NCI-H2227 (cell line): ENCODE measurements at regions not wholly inside any gene's neighbourhood (a gene's known extent, or its start where the extent isn't known, plus 50 kb on each side); places are given as distances from the start of the nearest gene placed in this dataset.

ENCODE experiments used
- DNase-seq: peaks from one replicate; lab custom pipeline; 2025; ENCODE audit not compliant: unreplicated experiment; lab: John Stamatoyannopoulos, UW

DNA sequence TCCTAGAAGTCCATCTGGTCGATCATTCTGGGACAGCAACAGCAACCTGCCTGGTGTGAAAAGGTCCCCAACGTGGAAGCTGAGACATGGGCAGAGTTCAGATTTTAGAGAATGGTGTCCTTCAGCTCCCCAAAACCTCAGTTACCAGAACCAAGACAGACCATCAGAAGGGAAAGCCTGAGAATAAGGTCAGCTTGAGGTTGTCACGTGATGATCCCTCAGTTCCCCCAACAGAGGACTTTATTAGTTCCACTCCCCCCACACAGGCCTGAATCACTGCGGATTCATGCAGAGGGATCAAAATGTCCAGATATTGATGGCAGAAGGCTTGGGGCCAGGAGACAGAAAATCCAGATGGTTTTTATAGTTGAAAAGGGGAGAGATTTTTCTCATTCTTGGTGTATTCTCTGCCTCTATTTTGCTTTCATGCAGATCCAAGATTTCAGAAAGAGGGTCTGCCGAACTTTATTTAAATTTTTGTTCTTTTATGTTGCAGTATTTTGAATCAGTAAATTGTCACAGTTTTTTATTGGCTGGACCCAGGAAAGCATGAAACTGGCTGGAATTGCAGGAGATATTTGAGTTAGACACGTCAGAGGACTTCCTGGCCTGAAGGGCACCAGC is 139.0 kb upstream of the NTM start:
- no peak for DNase-seq

DNA sequence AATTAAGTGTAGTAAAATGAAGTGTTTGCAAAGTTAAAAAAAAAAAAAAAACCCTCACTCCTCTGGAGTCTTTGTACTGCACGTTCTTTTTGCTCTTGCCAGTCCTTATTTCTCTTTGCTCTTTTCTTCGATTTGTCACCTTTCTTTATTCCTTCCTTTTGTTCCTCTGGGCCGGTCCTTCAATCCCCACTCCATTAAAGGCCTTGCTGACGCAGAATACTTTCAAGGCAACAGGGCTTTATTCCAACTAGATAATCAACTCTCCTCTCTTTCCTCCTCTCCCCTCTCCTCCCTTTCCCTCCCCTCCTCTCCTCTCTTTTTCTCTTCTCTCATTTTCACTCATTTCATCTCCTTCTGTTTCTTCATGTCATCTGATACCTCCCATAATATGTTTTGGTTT is 138.2 kb upstream of the NTM start:
- no peak for DNase-seq

DNA sequence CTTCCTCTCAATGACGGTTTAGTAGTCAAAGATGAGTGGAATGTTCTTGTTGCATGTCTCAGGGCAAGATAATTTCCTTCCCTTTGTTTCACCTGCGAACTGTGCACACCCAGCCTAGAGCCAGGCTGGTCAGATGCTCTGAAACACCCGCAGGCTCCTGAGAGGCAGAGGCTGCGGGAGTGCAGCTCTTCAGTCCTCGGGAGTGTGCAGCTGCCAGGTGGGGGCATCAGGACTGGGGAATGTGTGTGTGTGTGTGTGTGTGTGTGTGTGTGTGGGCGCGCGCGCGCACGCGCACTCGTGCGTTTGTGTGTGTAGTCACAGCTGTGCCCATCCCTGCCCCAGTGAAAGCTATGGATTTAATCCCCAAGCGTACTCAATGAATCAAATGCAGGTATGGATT is 136.2 kb upstream of the NTM start:
- DNase-seq: peak; percentile 52

- peak; percentile 34 for DNase-seq
Observed at GRCh38 chr11:131235328-131236298, 134.8 kb upstream of the NTM start.

DNA sequence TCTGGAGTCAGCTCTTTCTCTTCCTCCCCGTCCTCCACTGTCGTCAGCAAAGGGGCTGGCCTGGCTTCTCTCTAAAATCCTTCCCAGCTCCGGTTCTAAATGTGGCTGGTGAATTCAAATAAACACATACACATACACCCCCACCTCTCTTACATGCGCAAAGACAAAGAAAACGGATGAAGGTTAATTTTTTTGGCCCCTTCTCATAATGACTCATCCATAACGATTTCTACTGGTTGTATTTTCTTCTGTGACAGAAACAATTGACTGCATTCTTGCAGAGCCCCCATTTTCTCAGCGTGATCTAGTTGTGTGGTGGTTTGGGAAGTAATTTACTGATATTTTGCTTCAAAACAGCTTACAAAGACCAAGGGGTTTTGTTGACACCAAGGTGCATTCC is 130.0 kb upstream of the NTM start:
- DNase-seq: no peak

- DNase-seq: peak; percentile 58
Observed at GRCh38 chr11:131242476-131243000, 127.9 kb upstream of the NTM start.

DNA sequence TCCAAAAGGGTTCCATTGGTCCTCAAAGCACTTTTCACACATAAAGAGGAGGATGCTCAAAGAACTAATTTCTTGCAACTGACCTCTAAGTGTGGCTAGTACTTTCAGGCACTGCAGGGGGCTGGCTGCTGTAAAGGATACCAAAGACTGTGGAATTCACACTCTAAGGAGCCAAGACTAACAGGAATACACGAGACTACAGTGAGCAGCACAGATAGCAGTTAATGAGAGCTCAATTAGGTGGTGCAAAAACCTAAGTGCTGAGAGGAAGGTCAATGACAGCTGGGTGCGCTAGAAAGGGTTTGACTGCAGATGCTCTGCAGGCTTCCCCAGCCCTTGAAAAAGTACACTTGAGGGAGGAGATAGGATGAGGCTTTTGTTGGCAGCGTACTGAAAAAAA is 124.3 kb upstream of the NTM start:
- DNase-seq: peak; percentile 72

DNA sequence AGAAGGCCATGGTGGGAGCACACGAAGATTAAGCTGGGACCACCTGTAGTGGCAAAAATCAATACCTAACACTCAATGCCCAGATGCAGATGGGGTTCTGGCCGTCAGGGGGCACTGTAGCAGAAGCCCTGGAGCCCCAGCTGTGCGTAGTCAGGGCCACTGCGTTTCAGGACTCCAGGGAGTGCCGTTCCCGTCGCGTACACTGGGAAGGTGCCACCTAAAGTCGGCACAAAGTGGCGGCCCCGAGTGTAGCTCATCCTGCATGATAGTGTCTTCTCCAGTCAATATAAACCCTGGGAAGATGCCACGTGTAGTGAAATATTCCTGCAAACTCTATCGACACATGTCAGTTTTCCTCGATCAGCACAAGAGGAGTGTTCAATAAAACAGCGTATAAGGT is 123.8 kb upstream of the NTM start:
- DNase-seq: peak; percentile 53

- no peak for DNase-seq
Observed at GRCh38 chr11:131248588-131248987, 121.8 kb upstream of the NTM start.

DNA sequence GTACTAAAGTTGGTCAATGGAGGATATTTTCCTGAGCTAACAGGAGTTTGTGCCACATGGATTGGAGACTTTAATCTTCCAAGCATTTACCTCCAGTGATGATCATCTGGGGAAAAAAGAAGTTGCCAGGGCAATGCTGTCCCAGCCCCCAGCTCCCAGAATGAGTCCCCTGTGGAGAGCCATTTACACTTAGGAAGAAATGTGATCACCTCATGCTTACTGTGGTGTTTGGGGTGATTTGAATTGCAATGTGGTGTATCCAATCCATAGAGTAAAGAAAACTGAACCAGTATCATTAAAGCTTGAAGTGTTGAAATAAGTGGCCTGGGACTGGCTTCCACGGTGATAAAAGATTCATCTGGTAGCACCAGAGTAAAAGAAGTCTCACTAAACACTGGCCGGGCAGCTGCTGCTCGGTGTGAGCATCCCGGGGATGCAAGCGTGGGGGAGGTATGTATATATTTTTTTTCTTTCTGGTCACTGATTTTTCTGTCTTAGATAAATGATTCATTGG is 117.2 kb upstream of the NTM start:
- peak; percentile 29 for DNase-seq

DNA sequence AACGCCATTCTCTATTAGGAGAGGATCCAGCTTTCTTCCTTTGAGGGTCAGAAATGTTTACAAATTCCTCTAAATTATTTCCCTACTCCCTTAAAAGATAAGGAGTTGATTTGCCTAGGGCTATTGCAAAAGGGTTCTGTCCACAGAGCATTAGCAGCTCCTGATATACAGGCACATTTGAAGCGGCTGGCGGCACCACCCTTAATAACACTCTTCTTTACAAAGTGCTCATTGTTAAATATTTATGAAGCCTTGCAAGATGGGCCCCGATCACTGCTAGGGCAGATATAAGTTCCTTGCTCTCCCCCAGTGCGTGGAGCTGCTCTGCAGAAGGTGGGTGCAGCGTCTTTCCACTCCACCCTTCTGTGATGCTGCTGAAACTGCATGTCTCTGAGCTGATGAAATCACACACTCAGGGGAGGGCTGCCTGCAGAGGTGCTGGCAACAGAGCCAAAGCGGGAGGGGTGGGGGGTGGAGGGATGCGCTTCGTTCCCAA is 116.7 kb upstream of the NTM start:
- DNase-seq: peak; percentile 8

GRCh38 chr11:131254254-131254653 is 116.2 kb upstream of the NTM start:
- DNase-seq: no peak

- DNase-seq: no peak
Observed at GRCh38 chr11:131274233-131274632, 96.2 kb upstream of the NTM start.

- no peak for DNase-seq
Observed at GRCh38 chr11:131275580-131275979, 94.8 kb upstream of the NTM start.

- DNase-seq: no peak
Observed at GRCh38 chr11:131278472-131278871, 91.9 kb upstream of the NTM start.

DNA sequence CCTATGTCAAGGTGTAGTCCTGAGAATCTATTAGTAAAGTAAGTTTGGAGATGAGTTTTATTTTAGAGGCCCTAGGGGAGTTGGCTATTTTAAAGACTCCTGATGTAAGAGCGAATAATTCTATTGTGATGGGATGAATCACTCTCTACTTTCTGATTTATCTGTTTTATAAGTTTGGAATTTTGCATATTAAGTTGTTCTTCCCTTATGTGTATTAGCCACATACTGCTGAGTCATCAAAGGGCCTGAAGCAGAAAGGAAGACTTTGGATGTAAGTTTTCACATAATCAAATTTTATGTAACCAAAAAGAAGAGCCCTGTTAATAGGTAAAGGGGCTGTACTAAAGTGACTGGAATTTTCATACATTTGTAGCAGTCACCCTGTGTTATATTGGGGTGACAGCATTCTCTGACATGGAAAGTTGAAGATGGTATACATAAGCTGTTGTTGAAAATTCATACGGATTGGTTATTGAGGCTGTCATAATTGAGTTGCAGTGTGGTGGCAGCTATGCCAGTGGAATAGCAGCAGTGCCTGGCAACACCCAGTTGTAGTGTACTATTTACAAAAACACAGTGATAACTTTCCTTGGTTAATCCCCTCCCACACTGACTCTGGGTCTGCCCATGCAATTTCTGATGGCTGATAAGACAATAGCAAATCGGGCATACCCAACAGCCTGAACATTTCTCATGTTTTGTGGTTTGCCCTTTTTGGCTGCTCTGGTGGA is 90.6 kb upstream of the NTM start:
- DNase-seq: no peak

DNA sequence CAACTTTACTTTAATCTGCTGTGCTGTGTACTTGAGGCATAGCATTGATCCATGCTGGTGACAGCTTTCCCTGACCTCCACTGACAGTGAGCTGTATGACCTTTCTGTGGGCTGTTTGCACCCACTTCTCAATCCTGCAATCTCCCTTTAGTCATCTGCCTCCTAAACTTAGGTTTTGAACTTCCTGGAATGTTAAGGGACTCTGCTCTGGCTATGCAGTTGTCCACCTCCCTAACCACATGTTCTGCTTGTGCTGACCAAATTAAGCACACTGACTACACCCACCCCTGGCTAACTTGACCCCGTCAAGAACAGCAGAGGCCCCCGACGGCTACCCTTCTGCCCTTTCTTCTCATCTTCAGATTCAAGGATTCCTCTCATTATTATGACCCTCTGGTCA is 89.1 kb upstream of the NTM start:
- DNase-seq: no peak

DNA sequence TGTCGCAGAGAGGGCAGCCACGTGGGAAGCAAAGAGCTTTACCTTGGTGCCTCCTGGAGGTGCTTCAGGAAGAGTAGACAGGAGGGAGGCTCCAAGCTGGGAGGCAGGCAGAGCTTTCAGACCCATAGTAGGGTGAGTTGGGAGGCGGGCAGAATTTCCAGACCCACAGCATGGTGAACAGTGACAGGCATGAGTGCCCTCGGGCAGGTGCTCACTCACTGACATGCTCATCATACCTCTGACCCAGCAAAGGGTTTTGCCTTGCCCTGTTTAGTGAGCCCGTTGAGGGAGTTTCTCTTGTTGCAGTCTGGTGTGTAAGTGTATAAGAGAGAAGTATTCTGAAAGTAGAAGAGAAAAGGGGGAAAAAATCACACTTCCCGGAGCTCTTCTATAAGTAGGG is 86.4 kb upstream of the NTM start:
- DNase-seq: no peak

GRCh38 chr11:131288521-131289091 is 81.8 kb upstream of the NTM start:
- DNase-seq: no peak

DNA sequence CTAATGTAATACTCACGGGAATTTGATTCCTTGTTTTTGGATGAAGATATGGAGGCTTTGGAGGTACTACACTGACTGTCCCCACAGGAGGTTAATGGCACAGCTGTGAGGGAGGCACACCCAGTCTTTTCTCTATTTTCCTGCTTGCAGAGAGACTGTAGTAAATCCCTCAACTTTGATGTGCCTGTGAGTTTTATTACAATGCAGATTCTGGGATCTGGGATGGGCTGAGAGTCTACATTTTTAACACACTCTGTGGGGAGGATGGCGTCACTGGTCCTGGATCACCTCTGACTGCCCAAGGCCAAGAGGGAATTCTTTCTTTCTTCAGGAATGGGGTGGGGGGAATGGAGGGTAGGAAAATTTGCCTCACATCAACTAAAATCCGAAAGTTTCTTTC is 80.2 kb upstream of the NTM start:
- no peak for DNase-seq

- DNase-seq: no peak
Observed at GRCh38 chr11:131295986-131296385, 74.4 kb upstream of the NTM start.
